Lung (tissue), 11 donors: ENCODE measurements at regions not wholly inside any gene's neighbourhood (a gene's known extent, or its start where the extent isn't known, plus 50 kb on each side); places are given as distances from the start of the nearest gene placed in this dataset.
"Not testable (repeated sequence)": the region's sequence is repeated elsewhere in the genome, so short reads cannot be mapped to it uniquely, and the experiment has no call there.

Experiments
- ATAC-seq: fragments of 200-7000 bp; cut with Tn5 transposase; one replicate; pipeline ENCODE4 v1.9.1; 2020; ENCODE audit warnings: moderate number of reproducible peaks; ENCODE audit not compliant: insufficient read depth, low FRiP score
- DNase-seq, 3 donors: peaks; one replicate each; pipeline ENCODE4 v3.0.0-alpha.2; 2013 to 2017
- H3K27ac ChIP-seq, 2 donors: one replicate each; pipeline ENCODE4 v1.5.1; 2013; ENCODE audit warnings: mild to moderate bottlenecking in 2 of 2, moderate library complexity in 2 of 2, control low read depth in 1 of 2, inconsistent platforms in 1 of 2, low read depth in 1 of 2, low read length in 1 of 2
- H3K27me3 ChIP-seq, 3 donors: one replicate each; pipeline ENCODE4 v1.5.1; 2013; ENCODE audit warnings: low read length in 2 of 3; ENCODE audit not compliant: control insufficient read depth in 3 of 3, insufficient read depth in 3 of 3
- H3K36me3 ChIP-seq, 4 donors: one replicate each; pipeline ENCODE4 v1.5.1; 2013; ENCODE audit warnings: low read length in 4 of 4, mild to moderate bottlenecking in 1 of 4, moderate library complexity in 1 of 4; ENCODE audit not compliant: control insufficient read depth in 4 of 4, insufficient read depth in 4 of 4
- H3K4me1 ChIP-seq, 5 donors: one replicate each; pipeline ENCODE4 v1.5.1; 2013; ENCODE audit warnings: low read length in 5 of 5, mild to moderate bottlenecking in 2 of 5, moderate library complexity in 1 of 5; ENCODE audit not compliant: control insufficient read depth in 5 of 5, insufficient read depth in 5 of 5
- H3K4me3 ChIP-seq: one replicate; pipeline ENCODE4 v1.5.1; 2013; ENCODE audit warnings: mild to moderate bottlenecking, control low read depth, moderate library complexity
- H3K9ac ChIP-seq, 2 donors: one replicate each; pipeline ENCODE4 v1.5.1; 2013; ENCODE audit warnings: low read length in 2 of 2, control low read depth in 1 of 2; ENCODE audit not compliant: insufficient read depth in 1 of 2
- H3K9me3 ChIP-seq, 4 donors: one replicate each; pipeline ENCODE4 v1.5.1; 2013; ENCODE audit warnings: low read length in 3 of 4, mild to moderate bottlenecking in 1 of 4, moderate library complexity in 1 of 4; ENCODE audit not compliant: control insufficient read depth in 4 of 4, insufficient read depth in 3 of 4
- CTCF ChIP-seq: IDR thresholded peaks from 2 replicates; pipeline ENCODE4 v1.5.1; 2012; ENCODE audit warnings: mild to moderate bottlenecking; ENCODE audit errors: control extremely low read depth, extremely low read depth
- WGBS, 2 donors: extraction: QIAGEN DNeasy Blood & Tissue Kit; methylation state at CpG; one replicate each; pipeline ENCODE4 v1.1.7; 2013; 5-methylcytosine and 5-hydroxymethylcytosine counted together
- donor health status: control.
- donor health status: control.
- donor health status: Bipolar disorder and iron deficiency.
- donor health status: healthy.
- donor health status: DM: yes; HTN: yes; CAD: no.

GRCh38 chrX:63270873-63271272 lies 80.3 kb downstream of the SPIN4 start:
- no peaks in the 10 kb centered on the region for H3K4me1 ChIP-seq
- no peaks in the 10 kb centered on the region for H3K9me3 ChIP-seq
- no peak overlapping the region for H3K27ac ChIP-seq
- no peak overlapping the region for H3K9ac ChIP-seq
- DNase-seq: no peak
- H3K36me3 ChIP-seq: no peaks in the 10 kb centered on the region
- ATAC-seq: no peak
- no peak overlapping the region for H3K4me3 ChIP-seq
- no peaks in the 10 kb centered on the region for H3K27me3 ChIP-seq
- no peak for TF ChIP-seq CTCF
- 90 to 100% methylated on average over 8 of the region's 8 CpGs for WGBS, 2 donors

- Histone ChIP-seq H3K4me3 (no peak overlapping the region), H3K27ac (no peak overlapping the region), H3K27me3 (no peaks in the 10 kb centered on the region), H3K9me3 (no peaks in the 10 kb centered on the region), H3K4me1 (no peaks in the 10 kb centered on the region), H3K36me3 (no peaks in the 10 kb centered on the region), H3K9ac (no peak overlapping the region)
- DNase-seq (no peak), ATAC-seq (peak; percentile 66)
- no peak for TF ChIP-seq CTCF
- WGBS, 2 donors: 51 to 72% methylated on average over 1 of the region's 1 CpG
Measured at GRCh38 chrX:63258144-63258543, 93.0 kb downstream of the SPIN4 start.

- Histone ChIP-seq H3K4me1 (no peaks in the 10 kb centered on the region), H3K9ac (no peak overlapping the region), H3K27ac (no peak overlapping the region), H3K27me3 (no peaks in the 10 kb centered on the region), H3K9me3 (no peaks in the 10 kb centered on the region), H3K4me3 (no peak overlapping the region), H3K36me3 (no peaks in the 10 kb centered on the region)
- ATAC-seq: peak; percentile 90
- WGBS, 2 donors: 30 to 35% methylated on average over 3 of the region's 3 CpGs
- peak; percentile 68 for TF ChIP-seq CTCF
- DNase-seq: peak; percentile 39 to 85 (median 74)
Measured at GRCh38 chrX:63250253-63250868, 100.8 kb downstream of the SPIN4 start.

DNA sequence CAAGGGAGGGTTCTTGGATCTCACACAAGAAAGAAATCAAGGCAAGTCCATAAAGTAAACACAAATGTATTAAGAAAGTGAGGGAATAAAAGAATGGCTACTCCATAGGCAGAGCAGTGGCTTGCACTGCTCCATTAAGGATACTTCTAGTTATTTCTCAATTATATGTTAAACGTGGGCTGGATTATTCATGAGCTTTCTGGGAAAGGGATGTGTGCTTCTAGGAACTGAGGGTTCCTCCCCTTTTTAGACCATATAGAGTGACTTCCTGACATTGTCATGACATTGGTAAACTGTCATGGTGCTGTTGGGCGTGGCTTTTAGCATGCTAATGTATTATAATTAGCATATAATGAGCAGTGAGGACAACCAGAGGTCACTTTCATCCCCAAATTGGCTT lies 108.4 kb downstream of the SPIN4 start:
- H3K4me3 ChIP-seq, H3K36me3 ChIP-seq, H3K27ac ChIP-seq, DNase-seq, H3K9ac ChIP-seq, ATAC-seq, H3K27me3 ChIP-seq, H3K4me1 ChIP-seq, H3K9me3 ChIP-seq: not testable (repeated sequence)
- WGBS, 2 donors: no CpG with 5 or more reads among the region's 2 CpGs

DNA sequence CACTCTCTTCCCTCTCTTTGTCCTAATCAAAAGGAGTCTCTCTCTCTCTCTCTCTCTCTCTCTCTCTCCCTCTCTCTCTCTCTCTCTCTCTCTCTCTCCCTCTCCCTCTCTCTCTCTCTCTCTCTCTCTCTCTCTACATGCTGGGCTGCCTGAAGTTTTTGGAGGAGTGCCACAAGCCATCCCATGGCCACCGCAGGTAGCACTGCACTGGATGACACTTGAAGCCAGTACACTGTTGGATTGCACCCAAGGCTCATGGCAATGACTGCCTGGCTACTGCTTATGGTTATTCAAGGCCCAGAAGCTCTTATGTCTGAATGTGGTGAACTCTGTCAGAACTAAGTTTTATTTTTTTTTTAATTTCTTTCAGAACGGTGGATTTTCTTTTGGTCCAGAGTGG lies 115.2 kb downstream of the SPIN4 start:
- H3K9ac ChIP-seq, H3K4me1 ChIP-seq, DNase-seq, H3K36me3 ChIP-seq, H3K4me3 ChIP-seq, H3K27ac ChIP-seq, H3K27me3 ChIP-seq, H3K9me3 ChIP-seq: not testable (repeated sequence)
- peak; percentile 41 for ATAC-seq
- WGBS, 2 donors: no CpG with 5 or more reads among the region's 2 CpGs

- not testable (repeated sequence) for H3K27me3 ChIP-seq, H3K36me3 ChIP-seq, H3K4me1 ChIP-seq, ATAC-seq, H3K4me3 ChIP-seq, DNase-seq, H3K9ac ChIP-seq, H3K9me3 ChIP-seq, H3K27ac ChIP-seq
- WGBS, 2 donors: no CpG with 5 or more reads among the region's 10 CpGs
Measured at GRCh38 chrX:63233013-63233412, 118.1 kb downstream of the SPIN4 start.
